Suppressor macrophage (primary cell): ENCODE measurements at regions not wholly inside any gene's neighbourhood (a gene's known extent, or its start where the extent isn't known, plus 50 kb on each side); places are given as distances from the start of the nearest gene placed in this dataset.

ENCODE experiments used
- DNase-seq, 4 experiments: peaks; one replicate each; pipeline ENCODE4 v3.0.0-alpha.2; 2020 to 2022

GRCh38 chr4:177117256-177117655, 192.4 kb upstream of the NEIL3 start:
- no peak for DNase-seq

DNA sequence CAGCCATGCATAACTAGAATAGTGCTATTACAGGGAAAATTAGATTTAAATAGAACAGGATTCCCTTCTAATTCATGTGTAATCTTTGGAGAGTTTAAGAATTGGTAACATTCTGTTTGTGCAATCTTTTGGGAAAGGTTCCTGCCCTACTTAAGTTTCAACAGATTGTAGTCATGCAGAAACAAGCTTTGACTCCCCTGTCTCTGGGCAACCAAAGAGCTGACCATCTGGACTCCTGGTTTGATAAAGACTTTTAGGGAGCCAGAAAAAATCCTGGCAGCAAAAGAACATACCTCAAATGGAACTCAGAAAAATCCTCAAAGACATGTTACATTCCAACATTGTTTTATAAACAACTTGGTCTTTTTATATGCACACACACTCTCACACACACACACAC, 191.1 kb upstream of the NEIL3 start:
- no peak for DNase-seq

DNA sequence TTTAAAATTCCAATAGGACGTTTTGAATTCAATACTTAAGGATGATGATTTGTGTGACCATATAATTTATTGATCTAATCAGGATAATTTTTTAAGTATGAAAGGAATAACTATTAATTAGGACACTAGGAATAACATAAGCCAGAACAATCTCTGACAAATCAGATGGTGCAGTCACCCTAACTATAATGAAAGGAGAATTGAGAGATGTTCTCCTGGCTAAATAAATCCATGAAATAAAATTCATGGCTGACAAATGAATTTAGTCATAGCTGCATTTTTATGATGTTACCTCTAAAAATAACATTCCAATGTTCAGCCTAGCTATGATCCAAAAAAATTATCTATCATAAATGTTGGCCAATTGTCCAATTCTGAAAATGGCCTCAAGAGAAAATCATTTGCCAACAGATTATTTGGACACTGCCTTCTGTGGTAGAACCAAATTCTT, 190.6 kb upstream of the NEIL3 start:
- DNase-seq, result no peak

GRCh38 chr4:177119691-177120090, 190.0 kb upstream of the NEIL3 start:
- DNase-seq, result no peak

DNA sequence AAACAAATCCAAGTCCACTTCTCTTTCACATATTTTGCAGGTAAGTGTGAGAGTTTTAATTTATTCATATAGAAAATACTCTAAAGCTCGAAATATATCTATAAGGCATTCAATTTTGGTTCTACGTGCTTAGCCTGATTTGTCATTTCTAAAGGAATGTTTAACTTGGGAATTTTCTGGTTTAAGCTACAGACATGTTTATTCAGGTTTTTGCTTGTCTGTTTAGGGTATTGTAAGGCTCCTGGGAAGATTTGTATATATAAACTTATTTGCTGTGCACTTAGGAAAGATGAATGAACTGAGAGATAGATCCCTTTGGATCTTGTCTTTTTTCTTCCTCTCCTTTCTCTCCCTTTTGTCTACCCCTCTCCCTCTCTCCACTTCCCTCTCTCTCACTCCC, 185.9 kb upstream of the NEIL3 start:
- no peak for DNase-seq

DNA sequence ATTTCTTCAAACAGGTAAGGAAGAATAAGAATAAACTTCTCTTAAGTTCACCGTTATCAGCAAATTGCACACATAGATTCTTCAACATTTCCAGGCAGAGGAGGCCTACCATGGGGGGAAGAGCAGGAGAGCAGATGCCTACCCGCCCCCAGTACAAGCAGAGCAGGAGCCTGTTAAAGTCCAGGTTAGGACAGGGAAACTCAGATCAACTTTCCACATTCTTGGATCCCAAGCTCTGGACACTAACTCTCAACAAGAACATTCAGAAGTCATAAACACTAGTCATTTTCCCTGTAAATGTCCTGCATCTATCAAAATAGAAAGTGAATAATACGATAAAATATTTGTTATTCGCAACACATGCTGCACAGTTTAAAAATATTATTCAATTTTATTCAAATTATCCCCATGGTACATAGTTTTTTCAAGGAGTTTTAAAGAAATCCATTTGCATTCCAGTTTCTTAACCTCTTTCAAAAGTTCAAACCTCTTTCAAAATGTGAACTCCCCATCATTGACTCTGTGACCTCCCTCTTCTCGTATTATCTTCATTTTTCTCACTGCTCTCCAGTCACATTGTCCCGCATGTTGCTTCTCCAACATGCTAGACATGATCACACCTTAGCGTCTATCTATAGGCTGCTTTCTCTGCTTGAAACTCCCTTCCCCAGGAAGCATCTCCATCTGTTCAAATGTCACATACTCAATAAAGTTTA, 185.2 kb upstream of the NEIL3 start:
- DNase-seq, result no peak

GRCh38 chr4:177125656-177126055, 184.0 kb upstream of the NEIL3 start:
- DNase-seq, result no peak

GRCh38 chr4:177127658-177128057, 182.0 kb upstream of the NEIL3 start:
- DNase-seq, result no peak

DNA sequence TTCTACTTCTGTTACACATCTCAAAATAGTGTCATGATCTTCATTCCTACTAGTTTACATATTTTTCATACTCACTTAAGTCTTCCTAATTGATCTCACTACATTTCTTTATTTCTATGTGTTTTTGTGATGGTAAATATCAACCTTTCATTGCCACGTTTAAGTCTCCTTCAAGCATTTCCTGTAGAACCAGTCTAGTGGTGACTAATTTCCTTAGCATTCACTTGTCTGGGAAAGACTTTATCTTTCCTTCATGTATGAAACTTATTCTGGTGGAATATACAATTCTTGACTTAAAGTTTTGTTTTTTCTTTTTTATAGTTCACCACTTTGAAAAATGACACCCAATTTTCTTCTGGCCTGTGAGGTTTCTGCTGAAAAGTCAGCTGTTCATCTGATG, 181.4 kb upstream of the NEIL3 start:
- DNase-seq, result no peak

GRCh38 chr4:177131736-177132135, 177.9 kb upstream of the NEIL3 start:
- DNase-seq, result no peak

DNA sequence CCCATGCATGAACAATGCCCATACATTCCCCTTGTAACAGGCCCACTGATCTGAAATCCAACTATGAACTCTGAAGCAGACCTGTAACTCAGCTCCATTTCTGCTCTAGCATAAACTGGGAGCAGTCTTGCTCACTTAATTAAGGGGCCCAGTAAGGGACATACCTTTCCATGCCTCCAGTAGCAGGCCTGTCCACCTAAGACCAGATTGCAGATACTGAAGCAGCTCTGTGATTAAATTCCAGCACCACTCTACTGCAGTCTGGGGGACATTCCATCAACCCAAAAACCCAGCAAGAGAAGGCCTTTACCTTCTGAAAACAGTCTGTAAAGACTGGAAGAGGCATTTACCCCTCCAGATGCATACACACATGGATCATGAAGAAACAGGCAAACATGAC, 162.0 kb upstream of the NEIL3 start:
- no peak for DNase-seq

DNA sequence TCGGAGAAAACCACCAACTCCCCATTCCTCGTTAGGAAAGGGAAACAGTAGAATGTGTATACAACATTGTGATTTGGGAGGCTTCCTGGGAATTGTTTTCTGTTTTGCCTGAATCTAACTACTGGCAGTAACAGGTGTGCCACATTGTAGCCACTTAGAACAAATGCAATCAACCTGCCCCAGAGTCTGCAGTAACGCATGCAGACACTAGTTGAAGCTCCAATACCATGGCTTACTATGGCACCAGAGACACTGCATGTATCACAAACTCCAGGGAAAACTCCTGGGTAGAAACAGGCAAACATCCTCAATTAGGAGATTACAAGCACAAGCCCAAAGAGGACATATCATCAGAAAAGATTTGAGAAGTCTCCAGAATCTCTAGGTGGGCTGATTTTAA, 154.2 kb upstream of the NEIL3 start:
- no peak for DNase-seq

GRCh38 chr4:177159600-177159999, 150.1 kb upstream of the NEIL3 start:
- DNase-seq, result no peak

GRCh38 chr4:177161781-177162180, 147.9 kb upstream of the NEIL3 start:
- DNase-seq, result no peak

DNA sequence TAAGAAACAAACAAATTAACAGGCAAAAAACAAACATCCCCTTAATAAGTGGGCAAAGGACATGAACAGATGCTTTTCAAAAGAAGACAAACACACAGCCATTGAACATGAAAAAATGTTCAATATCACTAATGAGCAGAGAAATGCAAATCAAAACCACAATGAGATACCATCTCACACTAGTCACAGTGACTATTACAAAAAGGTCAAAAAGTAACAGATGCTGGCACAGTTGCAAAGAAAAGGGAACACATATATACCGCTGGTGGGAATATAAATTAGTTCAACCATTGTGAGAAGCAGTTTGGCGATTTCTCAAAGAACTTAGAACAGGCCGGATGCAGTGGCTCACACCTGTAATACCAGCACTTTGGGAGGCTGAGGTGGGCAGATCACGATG, 146.1 kb upstream of the NEIL3 start:
- no peak for DNase-seq

DNA sequence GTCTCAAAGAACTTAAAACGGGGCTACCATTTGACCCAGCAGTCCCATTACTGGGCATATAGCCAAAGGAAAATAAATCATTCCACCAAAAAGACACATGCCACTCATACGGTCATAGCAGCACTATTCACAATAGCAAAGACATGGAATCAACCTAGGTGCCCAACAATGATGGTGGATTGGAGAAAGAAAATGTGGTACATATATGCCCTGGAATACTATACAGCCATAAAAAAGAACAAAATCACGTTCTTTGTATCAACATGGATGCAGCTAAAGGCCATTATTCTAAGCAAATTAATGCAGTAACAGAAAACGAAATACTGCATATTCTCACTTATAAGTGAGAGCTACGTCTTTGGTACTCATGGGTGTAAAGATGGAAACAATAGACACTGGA, 138.1 kb upstream of the NEIL3 start:
- no peak for DNase-seq

DNA sequence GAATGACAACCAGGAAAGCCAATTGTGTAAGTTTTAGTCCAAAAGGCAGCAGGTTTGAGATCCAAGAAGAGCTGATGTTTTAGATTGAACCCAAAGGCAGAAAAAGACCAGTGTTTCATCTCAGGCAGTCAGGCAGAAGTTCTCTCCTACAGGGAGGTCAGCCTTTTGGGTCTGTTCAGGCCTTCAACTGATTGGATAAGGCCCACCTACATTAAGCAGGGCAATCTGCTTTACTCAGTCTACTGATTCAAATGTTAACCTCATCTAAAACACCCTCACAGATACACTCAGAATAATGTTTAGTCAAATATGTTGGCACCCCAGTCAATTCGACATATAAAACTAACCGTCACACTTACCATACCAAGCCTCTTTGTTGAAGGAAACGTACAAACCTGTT, 134.2 kb upstream of the NEIL3 start:
- no peak for DNase-seq

DNA sequence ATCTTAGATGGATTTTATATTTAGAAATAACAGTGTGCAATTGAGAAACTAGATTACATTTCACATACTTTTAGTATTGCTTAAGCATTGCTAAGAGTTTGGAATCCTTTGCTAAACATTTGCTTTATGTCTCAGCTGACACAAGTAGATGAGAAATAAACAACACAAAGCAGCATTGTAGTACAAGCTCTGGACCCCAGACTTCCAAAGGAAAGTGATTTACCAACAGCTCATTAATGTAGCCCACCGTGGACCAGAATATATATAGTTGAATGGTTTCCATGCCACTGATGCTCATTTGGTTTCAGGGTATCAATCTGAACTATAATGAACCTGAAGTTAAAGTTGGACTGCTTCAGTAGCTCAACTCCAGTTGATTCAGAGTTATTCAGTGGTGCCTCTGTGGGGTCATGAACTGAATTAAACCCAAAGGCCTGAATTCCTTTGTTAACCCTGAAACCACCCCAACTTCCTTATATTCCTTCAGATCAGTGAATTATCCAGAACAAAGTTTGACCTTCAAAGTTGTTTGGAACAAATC, 132.1 kb upstream of the NEIL3 start:
- DNase-seq, result no peak

DNA sequence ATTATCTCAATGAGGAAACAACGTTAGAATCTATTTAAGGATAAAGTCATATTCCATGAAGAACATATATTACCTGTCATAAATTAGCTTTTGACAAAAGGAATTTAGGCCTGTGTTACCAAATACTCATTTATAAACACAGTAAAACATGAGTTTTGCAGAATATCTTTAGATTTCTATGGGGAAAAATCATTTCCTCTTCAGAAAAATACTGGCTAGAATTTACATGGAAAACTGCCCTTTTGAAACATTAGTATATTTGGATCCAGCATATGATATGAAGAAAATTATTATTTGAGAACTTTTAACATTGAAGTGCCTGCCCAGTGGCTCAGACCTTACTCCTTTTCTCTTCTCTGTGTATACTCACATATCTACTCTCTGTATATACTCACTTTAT, 131.4 kb upstream of the NEIL3 start:
- no peak for DNase-seq

- no peak for DNase-seq
These were observed 127.5 kb upstream of the NEIL3 start for GRCh38 chr4:177182166-177182565.

DNA sequence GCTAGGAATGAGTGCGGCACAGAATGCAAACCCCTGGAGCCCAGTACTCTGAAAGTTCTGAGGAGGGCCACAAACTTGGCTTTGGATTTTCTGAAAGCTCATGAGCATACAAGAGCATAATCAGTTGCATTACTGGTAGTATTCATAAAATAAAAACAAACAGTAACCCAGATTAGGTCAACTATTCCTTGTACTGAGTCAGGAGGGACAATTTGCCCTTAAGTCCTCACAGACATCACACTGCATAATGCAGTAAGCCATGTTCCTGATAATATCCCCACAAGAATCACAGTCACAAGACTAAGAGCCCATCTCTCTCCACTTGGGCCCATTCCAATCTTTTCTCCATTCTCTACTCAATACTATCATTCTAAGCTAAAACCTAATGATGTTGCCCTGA, 126.9 kb upstream of the NEIL3 start:
- DNase-seq, result no peak

GRCh38 chr4:177185151-177185550, 124.5 kb upstream of the NEIL3 start:
- no peak for DNase-seq

DNA sequence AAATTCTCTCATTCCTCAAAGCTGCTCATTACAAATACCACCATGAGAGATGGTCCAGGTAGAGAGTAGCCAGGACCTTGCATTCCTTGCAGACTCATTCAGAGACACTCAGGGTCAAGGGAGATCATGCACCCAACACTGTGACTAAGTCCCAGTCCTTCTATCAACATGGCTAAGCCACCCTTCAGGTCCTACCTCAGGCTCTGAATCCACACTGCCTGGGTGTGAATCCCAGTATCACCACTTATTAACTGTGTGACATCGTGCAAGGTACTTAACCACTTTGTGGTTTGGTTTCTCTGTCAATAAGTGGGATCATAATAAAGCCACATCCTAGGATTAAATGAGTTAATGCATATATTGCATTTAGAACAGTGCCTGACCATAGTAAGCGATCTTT, 124.1 kb upstream of the NEIL3 start:
- DNase-seq, result no peak

DNA sequence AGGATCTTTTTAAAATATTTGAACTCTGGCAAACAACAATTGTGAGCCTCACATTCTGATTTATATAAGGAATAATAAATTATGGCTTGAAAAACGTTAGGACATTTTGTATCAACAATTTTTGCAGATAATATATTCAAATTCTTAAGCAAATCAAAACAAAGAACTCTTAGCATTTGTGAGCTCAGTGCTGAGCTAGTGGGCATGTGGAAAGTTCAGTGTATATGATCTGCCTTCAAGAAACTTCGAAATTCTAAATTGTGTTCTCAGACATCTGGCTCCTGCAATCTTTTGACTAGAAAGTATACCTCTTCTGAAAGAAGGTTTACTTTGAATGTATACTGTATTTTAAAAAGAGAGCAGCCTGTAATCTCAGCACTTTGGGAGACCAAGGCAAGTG, 122.3 kb upstream of the NEIL3 start:
- no peak for DNase-seq

- DNase-seq, result no peak
These were observed 118.6 kb upstream of the NEIL3 start for GRCh38 chr4:177190995-177191580.
